Stimulated activated CD4-positive, alpha-beta T cell treated with anti-CD3 and anti-CD28 coated beads, Interleukin-1b, Interleukin-23, amount 100 ng/mL, for 4 hours (primary cell): ENCODE measurements at regions not wholly inside any gene's neighbourhood (a gene's known extent, or its start where the extent isn't known, plus 50 kb on each side); places are given as distances from the start of the nearest gene placed in this dataset.

Source experiments
- DNase-seq, 2 donors: peaks; one replicate each; pipeline ENCODE4 v3.0.0-alpha.2; 2020; ENCODE audit warnings: low read depth in 2 of 2

DNA sequence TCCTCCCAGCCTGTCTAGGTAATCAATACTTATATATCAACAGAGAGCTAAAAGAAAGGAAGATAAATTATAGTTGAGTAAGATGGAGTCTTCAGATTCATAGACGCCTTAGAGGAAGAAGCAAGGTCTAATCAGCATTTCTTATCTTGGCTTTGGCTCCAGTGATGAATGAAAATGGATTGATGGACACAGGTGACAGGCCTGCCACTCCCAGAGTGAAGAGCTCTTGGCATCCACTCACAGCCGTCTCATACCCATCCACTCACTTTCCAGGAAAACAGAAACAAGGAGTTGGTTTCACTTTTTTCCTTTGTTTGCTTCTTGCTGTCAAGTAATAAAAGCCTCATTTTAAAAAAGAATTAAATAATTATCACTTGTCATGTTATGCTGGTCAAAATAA is 168.2 kb downstream of the MFSD1 start:
- DNase-seq, result no peak

DNA sequence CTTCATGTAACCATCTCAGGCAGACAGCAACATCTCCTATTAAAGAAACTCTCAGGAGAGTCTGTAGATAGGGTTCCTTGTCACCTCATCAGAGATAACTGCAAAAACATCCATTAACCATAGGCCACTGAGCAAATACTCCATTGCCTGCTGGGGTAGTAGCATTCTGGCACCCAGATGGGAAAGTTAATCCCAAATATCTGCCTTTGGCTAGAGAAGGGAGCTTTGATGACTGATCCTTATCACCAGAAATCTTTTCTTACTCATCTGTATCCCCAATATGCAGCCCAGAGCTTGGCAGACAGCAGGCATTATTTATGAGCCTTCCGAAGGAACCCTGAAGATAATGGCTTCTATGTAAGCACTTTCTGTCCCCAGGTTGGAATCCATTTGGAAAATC is 173.1 kb downstream of the MFSD1 start:
- no peak for DNase-seq

DNA sequence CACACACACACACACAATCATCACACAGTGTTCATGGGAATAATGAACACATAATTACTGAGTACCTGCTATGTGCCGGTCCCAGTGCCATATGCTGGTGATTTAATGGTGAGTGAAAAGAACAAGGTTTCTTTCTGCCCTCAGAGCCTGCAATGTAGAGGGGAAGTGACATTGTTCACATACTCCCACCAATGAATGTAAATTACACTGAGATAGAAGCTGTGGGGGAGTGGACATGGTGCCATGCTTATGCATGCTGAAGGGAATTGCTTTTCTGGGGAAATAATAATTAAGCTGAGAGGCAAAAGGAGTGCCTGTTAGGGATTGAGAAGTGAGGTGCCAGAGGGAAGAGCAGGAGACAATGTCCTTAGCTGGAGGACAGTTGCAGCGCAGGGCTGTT is 175.1 kb downstream of the MFSD1 start:
- no peak for DNase-seq

DNA sequence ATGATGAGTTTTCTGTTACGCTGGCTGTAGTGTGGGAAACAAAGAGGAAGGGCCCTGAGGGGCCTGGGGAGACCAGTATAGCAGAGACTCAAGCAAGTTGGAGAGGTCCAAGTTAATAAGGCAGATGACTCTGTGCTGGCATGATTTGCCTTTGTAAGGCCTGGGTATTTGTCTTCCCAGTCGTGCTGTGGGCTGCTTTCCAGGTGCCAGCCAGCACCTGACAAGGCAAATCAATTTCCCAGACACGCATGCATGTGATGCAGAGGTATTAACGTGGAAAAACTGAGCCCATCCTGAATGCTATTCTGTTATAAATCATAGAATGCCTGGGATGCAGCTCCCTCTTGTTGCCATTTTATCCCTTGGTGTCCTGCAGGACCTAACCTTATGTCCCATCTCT is 175.6 kb downstream of the MFSD1 start:
- DNase-seq, result no peak

DNA sequence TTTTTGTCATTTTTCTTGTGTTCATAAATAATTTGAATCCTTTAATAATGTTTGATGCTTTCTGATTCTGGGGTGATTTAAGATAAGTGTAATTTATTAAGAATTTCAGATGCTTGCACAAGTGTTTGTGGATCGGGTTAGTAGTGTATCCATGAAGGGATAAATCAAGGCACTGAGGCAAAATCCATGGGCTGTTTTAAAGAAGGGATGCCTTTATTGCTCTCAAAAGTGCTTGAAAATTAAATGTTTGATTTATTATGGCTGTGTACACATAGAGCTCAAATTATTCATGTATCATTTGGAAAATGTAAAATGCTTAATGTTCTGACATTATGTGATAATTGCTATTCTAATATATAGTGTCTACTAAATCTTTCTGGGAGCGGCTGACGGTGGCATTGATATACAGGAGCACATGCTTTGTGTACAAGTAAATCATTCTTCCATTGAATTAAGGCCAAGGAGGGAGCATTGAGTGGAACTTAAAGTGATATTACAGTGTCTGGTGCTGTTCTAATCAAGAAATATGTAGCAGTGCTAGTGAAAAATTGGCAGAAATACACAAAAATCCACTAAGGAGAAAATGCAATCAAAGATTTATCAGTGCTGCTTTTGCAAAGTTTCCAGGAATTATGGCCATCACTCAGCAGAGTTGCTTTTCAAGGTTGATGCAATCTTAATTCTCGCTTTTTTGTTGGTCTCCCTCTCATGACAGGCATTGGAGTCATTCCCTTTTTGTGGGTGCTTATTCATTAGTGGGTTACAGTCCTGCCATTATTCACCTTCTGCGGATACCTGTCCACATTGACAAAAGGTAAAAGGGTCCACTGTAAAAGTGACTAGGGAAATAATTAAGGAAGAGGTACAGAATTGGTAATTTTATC is 181.6 kb downstream of the MFSD1 start:
- DNase-seq, result no peak

DNA sequence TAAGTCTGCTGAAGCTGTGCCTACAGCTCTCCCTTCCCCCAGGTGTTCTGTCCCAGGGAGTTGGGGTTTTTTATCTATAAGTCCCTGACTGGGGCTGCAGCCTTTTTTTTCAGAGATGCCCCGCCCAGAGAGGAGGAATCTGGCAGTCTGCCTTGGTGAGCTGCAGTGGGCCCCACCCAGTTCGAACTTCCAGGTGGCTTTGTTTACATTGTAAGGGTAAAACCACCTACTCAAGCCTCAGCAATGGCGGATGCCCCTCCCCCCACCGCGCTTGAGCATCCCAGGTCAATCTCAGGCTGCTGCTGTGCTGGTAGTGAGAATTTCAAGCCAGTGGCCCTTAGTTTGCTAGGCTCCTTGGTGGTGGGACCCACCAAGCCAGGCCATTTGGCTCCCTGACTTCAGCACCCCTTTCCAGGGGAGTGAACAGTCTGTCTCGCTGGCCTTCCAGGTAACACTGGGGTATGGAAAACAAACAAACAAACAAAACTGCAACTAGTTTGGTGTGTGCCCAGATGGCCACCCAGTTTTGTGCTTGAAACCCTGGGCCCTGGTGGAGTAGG is 189.4 kb downstream of the MFSD1 start:
- DNase-seq, result no peak

DNA sequence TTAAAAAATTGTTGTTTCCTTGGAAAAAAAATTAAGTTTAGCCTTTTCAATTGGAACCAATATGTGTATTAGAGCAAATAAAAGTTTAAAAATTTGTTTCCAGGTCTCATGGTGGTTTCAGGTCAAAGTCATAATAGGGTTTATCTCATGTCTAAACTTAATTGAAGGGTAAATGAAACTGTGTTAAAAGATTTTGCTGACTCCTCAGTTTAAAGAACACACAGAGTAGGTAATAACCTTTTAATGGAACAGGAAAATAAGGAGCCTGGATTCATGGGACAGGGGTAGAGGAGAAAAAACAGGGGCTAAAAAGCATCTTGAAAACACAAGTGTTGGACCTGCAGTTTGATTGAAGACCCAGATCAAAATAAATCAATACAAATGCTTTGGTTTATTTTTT is 190.6 kb downstream of the MFSD1 start:
- no peak for DNase-seq

DNA sequence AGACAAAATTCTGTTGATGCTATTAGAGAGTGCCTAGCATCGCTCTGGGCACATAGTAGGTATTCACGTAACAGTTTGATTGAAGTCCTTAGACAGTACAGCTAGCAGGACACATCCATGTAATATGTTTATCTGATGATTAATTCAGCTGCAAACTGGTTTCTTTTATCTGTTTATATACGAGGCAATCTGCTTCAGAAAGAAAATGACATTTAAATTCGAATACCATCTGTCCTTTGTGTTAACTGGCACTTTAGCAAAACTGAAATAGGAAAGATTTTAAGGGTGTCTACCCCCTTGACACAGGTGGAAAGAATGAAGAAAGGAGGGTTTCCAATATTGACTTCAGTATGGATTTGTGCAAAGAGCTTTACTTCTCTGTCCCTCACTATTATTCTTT is 192.5 kb downstream of the MFSD1 start:
- no peak for DNase-seq

DNA sequence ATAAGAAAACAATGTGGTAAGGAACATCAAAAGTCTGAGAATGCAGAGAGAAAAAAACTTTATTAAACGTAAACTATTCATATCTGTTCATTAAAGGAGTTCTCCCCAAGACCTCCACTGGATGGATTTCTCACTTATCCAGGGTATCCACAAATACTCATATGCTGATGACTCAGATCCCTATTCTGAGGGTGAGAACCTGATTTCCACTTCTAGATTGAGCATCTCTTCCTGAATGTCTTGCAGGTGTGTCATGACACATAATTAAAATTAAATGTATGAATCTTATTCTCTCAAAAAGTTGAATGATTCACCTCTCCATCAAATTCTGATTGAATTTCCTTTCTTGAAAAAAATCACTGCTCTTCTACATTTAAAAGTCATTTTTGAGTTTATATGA is 199.9 kb downstream of the MFSD1 start:
- DNase-seq, result no peak

DNA sequence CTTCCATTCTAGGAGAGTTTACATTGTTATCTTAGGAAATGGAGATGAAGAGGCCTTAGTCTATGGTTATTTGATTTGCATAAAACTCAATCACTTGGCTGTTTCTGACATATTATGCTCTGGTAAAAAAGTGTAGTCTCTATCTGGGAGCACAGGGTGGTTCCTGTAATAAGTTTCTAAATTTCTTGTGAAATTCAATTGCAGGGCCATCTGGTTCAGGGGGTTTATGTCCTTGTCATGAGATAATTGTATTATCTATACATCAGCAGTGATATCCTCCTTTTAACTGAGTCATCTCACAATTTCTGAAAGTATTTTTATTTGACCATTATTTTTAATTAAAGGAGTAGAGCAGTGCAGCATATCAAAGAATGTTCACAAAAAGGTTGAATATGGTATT is 203.3 kb downstream of the MFSD1 start:
- no peak for DNase-seq

DNA sequence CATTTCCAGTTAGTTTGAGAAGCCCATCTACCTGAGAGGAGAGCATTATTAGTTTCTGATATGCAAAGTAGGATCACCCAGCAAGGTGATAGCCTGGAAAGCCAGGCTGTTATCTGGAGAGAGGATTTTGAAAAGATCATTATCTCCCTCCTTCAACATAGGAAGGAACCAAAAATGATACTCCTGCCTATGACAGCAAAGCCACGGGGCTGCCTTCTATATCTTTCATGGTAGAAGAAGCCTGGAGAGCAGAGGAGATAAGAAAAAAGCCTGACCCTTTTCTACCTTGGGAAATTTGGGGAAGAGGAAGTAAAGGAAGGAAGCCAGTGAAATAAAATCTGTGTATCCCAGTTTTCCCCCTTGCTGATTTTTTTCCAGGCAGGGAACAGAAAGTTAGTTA is 205.5 kb downstream of the MFSD1 start:
- no peak for DNase-seq

DNA sequence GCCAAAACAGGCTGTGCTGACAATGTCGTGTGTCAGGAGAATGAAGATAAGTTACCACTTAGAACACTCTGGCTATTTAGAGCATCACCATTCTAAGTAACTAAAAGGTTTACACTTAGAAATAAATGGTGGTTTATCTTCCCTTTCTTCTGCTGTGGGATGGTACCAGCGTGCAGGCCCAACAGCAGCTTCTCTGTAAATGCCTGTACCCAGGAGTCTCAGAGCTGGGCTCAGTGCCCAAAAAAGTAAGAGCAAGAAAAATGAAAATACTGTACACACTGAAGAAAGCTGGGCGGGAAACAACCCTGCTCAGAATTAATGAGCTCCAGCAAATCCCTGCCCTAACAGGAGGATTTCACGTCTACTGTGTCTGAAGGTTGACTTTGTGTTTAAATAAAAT is 206.5 kb downstream of the MFSD1 start:
- DNase-seq, result no peak

DNA sequence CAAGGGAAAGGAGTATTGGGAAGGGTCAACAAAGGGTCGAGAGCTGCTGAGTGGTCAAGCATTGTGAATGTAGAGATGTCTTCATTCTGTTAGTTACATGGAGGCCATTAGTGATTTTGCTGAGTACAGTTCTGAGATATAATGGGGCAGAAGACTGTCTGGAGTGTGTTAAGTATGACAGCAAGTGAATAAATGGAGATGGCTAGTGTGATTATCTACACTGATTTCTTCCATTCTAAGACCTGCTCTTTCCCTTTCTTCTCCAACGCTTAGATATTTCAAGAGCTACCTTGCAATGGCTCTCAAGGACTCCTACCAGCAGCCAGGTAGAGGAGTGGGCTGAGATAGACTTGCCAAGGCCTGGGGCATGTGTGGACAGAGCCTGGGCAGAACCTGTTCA is 216.5 kb downstream of the MFSD1 start:
- no peak for DNase-seq

DNA sequence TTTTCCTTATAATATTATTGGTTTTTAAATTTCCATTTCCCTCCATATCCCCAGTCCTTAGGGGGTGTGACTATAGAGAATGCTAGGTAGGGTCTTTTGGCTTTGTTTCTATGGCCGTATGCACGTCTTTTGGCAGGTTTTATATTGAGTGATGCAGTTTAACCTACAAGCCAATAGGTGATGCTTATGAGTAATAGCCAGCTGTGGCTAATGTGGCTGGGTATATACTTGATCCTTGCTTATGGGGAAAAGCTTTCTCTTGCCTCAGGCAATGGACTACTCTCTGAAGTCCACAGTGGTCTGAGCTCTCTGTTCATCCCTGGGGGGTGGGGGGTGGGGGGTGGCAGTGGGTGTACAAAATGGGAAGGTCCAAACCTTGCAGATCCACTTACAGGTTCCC is 223.9 kb downstream of the MFSD1 start:
- DNase-seq, result no peak

DNA sequence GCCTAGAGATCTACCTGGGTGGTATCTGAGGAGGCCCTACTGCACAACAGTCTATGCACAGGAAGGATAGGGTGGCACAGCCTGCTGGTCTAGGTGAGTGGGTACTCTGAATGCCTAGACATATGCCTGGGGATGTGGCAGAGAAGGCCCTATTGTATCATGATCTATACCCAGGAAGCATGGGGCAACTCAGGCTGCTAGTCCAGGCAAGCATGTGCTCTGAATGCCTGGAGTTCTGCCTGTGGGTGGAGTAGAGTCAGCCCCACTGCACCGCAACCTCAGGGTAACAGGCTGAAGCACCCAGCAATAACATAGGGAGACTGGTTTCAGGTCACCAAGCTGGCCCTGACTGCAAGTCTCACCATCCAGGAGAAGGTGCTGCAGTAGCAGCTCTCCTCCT is 224.7 kb downstream of the MFSD1 start:
- no peak for DNase-seq

DNA sequence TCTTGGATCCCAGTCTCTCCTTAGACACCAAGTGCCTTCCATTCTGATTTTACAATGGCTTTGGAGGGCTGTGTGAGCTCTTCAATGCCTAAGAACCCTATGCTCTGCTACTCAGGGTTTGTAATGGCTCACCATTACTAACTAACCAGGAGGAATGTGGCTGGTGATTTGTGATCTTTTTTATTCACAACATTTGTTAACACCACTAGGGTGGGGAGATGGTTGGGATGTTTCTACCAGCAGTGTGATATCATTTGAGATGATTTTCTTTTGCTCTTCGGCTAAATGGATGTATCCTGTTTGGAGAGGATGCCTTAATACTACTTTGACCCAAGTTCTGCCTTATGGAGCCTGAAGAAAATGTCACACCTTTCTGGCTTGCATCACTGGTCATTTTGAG is 226.9 kb downstream of the MFSD1 start:
- no peak for DNase-seq

DNA sequence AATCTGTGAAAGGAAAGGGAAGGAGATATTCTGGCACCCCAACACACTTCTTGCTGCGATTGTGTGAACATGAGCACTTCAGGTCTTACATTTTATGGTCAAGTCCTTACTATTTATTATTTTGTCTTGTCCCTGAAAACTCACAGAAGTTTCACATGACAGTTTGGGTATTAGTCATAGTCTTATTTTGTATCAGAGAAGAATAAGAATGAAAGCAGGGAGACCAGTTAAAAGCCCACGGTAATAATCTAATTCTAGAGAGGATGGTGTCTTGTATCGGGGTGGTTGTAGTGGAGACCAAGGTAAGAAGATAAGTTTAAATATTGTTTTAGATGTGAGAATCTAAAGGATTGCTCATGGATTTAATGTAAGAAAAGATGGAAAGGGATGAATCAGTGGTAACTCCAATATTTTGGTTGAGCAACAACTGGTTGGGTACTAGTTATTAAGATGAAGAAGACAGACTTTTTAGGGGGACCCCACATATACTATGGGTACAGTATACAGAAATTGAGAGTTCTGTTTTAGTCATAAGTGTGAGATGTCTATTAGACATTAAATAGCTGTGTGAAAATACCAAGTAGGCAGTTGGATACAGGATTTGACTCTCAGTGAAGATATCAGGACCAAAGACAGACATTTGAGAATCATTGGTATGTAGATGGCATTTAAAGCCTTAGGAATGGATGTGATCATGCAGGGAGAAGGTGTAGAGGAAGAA is 227.6 kb downstream of the MFSD1 start:
- no peak for DNase-seq

DNA sequence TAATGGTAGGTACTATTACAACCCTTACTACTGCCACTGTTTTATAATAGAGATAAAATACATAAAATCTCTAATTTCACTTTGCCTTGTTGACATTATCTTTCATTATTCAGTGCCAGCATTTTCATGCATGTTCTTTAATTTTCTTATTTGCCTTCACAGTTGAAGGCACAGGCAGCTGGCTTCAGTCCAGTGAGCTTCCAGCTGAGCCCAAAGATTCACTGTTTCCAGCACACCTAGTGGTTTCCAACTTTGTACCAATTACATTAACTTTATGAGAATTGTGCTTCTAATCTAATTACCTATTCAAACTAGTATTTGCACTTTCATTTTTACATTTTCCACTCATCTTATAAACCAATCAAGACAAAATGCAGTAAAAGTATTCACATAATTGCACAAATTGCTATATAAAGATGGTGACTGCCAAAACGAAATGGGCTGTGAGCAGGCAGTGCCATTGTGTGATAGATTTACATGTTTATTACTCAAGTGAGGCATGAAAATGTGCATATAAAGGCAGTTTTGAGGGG is 228.3 kb downstream of the MFSD1 start:
- no peak for DNase-seq

DNA sequence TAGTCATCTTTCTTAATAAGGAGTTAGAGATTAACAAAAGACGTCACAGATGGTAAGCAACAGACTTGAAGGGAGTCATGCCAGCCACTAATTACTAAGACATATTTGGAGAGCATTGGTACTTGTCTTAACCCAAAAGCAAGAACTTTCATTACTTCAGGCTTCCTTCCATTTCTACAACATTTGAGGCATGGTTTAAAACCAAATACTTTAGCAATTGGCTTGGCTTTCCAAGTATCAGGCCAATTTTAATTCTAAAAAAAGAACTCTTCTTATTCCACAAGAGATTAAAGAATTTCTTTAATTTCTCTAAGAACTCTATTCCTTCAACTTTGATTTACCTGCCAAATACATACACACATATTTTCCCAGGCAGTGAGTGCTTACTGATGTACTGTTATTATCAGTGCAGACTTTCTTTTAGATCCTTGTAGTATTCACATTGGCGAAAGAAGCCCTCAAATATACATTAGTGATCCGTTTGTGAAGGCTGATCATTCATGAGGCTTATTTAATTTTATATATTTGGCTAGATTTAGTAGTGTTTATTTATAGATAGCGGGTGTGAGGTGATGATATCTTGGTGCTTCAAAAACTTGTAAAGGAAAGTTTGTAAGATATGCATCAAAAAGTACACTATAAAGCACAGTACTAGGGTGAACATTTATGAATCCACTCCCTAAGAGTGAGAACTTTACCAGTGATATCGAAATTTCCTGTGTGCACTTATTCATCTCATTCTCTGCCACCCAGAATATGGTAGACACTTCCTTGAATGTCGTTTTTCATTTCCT is 229.2 kb downstream of the MFSD1 start:
- no peak for DNase-seq

DNA sequence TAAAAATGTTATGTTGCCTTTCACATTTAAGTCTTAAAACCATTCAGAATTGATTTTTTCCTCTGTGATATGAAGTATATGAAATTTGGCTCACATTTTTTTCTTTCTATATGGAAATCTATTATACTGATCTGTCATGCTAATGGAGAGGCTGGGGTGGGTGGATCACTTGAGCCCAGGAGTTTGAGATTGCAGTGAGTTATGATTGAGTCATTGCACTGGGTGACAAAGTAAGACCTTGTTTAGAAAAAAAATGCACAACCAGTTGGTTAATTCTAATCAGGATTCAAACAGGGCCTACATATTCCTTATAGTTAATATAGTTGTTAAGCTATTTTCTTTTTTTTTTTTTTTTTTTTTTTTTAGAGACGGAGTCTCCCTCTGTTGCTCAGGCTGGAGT is 230.5 kb downstream of the MFSD1 start:
- no peak for DNase-seq

DNA sequence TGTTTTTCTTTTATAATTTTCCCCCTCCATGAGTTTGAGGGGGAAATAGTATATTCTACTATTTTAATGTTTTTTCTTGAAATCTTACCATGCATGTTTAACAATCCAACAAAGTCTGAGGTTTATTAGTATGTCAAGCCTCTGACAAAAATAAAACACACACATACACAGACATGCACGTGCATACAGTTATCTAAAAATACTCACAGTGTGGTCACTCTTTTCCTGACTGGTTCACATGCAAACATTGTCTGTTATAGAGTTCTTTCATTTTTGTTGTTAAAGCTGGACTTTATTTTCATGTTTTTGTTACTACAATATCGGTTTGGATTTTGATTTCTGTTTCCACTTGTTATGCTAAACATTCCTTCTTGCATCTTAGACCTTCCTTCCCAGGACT is 236.6 kb downstream of the MFSD1 start:
- no peak for DNase-seq

DNA sequence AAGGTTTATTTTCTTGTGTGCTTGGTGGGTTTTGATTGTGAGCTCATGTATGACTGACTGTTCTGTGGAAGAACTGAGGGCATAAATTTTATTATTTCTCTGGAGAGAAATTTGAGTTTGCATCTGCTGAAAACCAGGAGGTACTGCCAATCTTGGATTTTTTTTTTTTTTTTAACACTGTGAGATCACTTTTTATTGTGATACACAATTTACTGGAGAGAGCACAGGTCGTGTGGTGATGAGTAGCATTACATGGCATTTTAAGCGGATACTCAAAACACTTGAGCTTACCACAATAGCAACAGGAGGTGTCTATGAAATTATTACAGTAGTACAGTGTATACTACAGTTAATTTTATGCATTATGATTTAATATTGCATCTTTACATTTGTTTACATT is 237.4 kb downstream of the MFSD1 start:
- no peak for DNase-seq
